WI38 (cell line): ENCODE measurements at regions not wholly inside any gene's neighbourhood (a gene's known extent, or its start where the extent isn't known, plus 50 kb on each side); places are given as distances from the start of the nearest gene placed in this dataset.

ENCODE experiments used
- H3K4me3 ChIP-seq: 2 replicates; pipeline ENCODE4 v1.5.1; 2011; ENCODE audit warnings: low read depth, mild to moderate bottlenecking, control low read depth, low read length
- TF ChIP-seq, protein P1 (sequence below): IDR thresholded peaks from 2 replicates; pipeline ENCODE4 v1.5.1; 2012; ENCODE audit warnings: low read depth, mild to moderate bottlenecking, control low read depth, low read length

- H3K4me3 ChIP-seq, result no peak overlapping the region
- TF ChIP-seq, protein P1, sequence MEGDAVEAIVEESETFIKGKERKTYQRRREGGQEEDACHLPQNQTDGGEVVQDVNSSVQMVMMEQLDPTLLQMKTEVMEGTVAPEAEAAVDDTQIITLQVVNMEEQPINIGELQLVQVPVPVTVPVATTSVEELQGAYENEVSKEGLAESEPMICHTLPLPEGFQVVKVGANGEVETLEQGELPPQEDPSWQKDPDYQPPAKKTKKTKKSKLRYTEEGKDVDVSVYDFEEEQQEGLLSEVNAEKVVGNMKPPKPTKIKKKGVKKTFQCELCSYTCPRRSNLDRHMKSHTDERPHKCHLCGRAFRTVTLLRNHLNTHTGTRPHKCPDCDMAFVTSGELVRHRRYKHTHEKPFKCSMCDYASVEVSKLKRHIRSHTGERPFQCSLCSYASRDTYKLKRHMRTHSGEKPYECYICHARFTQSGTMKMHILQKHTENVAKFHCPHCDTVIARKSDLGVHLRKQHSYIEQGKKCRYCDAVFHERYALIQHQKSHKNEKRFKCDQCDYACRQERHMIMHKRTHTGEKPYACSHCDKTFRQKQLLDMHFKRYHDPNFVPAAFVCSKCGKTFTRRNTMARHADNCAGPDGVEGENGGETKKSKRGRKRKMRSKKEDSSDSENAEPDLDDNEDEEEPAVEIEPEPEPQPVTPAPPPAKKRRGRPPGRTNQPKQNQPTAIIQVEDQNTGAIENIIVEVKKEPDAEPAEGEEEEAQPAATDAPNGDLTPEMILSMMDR, result no peak
Observed at GRCh38 chr6:8361259-8361658, 74.1 kb downstream of the SLC35B3 start.

DNA sequence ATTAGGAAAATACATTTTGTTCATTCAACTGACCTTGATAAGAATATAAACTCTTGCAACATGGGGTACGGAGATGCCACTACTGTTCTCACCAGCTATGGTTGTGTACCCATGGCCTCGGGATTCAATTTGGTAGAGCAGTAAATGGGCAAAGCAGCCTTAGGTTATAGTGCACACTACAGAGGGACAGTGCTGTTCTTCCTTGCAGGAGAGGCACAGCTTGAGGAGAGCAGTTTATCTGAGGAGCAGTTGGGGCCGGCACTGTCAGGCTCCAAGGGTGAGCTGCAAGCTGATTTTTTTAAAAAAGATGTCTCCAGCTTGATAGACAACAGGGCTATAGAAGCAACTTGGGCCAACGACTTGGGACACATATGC, 82.4 kb downstream of the SLC35B3 start:
- H3K4me3 ChIP-seq, result no peak overlapping the region

DNA sequence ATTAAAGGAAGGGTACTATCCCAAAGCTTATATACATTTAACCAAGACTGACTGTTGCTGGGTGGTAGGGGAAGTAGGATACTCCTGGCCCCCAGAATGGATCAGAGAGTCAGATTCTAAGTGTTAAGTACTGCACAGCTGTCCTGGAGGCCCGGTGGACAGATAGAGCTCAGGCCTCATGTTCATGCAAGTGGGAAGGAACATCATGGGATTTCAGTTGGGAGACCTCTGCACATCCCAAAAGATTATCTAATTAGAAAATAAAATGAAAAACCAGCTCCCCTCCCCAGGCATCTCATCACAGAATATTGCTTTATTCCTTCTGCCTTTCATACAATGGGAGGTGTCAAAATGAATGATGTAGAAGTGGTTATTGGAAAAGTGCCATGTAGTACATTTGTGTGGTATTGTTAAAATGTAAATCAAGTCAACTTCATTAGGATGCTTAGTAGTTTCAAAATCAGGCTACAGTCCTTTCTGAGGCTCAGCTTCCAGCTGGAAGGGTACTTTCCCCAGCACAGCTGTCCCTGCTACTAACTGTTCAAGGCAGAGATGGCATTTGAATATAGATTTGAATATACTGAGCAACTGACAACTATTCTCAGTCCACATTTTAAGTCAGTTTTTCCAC, 82.9 kb downstream of the SLC35B3 start:
- H3K4me3 ChIP-seq, result no peak overlapping the region
- TF ChIP-seq, protein P1, result no peak

More for the DNA sequence above, 82.4 kb downstream of the SLC35B3 start:
- TF ChIP-seq, protein P1, result no peak

DNA sequence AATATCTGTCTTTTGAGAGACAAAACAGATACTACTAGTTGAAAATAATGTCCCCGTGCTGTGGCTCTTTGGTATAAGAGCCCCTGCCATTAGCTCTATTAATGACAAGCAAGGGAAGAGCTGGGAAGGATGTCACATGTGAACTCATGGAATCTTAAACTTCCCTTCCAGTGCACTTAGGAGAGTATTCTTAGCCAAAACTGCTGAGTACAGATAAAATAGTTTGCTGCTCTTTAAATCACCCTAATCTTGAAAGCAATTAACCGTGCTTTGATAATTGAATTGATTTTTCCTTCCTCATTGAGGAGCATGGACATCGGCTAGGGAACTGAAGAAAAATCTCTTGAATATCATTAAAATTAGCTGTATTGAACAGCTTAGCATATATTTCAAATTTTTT, 91.7 kb downstream of the SLC35B3 start:
- no peak overlapping the region for H3K4me3 ChIP-seq
- TF ChIP-seq, protein P1, result no peak

DNA sequence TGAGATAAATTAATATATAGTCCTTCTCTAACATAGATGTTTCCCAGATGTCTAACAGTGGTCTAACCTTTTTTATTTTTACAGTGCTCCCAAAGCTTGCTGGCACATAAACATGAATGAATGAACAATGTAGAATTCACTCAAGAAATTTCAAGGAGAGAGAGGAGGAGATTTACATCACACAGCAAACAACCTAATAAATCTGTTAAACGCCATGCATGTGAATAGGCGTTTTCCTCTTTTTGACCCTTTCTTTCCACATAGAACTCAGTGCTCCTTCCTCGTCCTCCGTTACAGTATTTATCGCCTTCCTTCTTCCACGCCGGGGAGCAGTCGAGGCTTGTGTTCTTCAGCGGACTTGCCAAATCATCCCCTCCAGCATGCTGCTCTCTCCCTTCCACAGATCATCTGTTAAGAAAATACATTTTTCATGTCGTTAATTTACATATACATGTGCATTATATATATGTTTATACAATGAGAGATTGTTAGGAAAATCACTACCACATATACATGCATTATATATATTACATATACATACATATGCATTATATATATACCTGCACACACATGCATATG, 93.0 kb downstream of the SLC35B3 start:
- TF ChIP-seq, protein P1, result no peak
- H3K4me3 ChIP-seq, result no peak overlapping the region

- no peak overlapping the region for H3K4me3 ChIP-seq
- TF ChIP-seq, protein P1, result no peak
Observed at GRCh38 chr6:8337147-8337546, 98.2 kb downstream of the SLC35B3 start.

DNA sequence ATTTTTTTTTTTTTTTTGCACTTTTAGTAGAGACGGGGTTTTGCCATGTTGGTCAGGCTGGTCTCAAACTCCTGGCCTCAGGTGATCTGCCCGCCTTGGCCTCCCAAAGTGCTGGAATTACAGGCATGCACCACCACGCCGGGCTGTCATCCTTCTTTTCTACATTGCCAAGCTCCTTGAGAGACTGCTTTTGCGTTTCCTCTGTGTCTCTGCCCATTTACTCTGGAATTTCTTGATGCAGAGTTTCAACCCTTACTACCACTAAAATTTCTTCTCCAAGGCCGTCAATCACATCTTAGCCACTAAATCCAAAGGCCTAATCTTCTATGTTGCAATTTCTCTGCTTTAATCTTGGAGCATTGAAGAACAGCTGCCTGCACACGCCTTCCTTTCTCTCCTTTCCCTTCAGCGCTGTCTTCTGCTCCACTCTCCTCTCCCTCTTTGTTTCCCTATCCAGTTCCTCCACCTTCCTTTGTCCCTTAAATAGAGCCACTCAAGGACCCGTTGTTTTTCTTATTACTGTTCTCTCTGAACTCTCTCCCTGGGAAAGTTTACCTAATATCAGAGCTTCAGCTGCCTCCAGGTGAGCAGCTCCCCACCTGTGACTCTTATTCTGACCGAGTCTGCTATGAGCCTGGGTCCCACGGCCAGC, 98.8 kb downstream of the SLC35B3 start:
- TF ChIP-seq, protein P1, result no peak
- no peak overlapping the region for H3K4me3 ChIP-seq
